Colonic mucosa (tissue), 4 donors: ENCODE measurements at regions not wholly inside any gene's neighbourhood (a gene's known extent, or its start where the extent isn't known, plus 50 kb on each side); places are given as distances from the start of the nearest gene placed in this dataset.

Source experiments
- DNase-seq: peaks from one replicate; pipeline ENCODE4 v3.0.0-alpha.2; 2020
- H3K27ac ChIP-seq: fragments of 200-600 bp; one replicate; pipeline ENCODE4 v1.8.0; 2021
- H3K27me3 ChIP-seq: fragments of 200-600 bp; one replicate; pipeline ENCODE4 v1.8.0; 2021
- H3K36me3 ChIP-seq: fragments of 200-600 bp; one replicate; pipeline ENCODE4 v1.8.0; 2021
- H3K4me1 ChIP-seq: fragments of 200-600 bp; one replicate; pipeline ENCODE4 v1.8.0; 2021; ENCODE audit warnings: mild to moderate bottlenecking
- H3K4me3 ChIP-seq: fragments of 200-600 bp; one replicate; pipeline ENCODE4 v1.8.0; 2021
- H3K9ac ChIP-seq, 2 donors: one replicate each; pipeline ENCODE4 v1.7.0; 2013; ENCODE audit warnings: control low read depth in 2 of 2, low read depth in 2 of 2, low read length in 2 of 2
- H3K9me3 ChIP-seq: fragments of 200-600 bp; one replicate; pipeline ENCODE4 v1.8.0; 2021
- intact Hi-C: fragments of 100-400 bp; cut with DNase I; formaldehyde crosslinking; loops from one replicate; pipeline ENCODE4 v1.14.1; 2022
- TF ChIP-seq, protein P1 (sequence below): fragments of 200-600 bp; IDR thresholded peaks from one replicate; pipeline ENCODE4 v1.8.0; 2022; ENCODE audit warnings: antibody characterized with exemption, mild to moderate bottlenecking
- donor health status: healthy.
- donor health status: DM: no; HTN: no; CAD: no.
- donor health status: DM: no; HTN: no; CAD: no.

GRCh38 chr1:182192215-182192614 is 130.7 kb upstream of the ZNF648 start:
- no peak for DNase-seq
- Histone ChIP-seq H3K27me3 (no peaks in the 10 kb centered on the region), H3K4me3 (no peak overlapping the region), H3K4me1 (no peaks in the 10 kb centered on the region), H3K9me3 (no peaks in the 10 kb centered on the region), H3K36me3 (no peaks in the 10 kb centered on the region), H3K9ac (no peak overlapping the region), H3K27ac (no peak overlapping the region)
- intact Hi-C loops = no loop called here
- TF ChIP-seq, protein P1, sequence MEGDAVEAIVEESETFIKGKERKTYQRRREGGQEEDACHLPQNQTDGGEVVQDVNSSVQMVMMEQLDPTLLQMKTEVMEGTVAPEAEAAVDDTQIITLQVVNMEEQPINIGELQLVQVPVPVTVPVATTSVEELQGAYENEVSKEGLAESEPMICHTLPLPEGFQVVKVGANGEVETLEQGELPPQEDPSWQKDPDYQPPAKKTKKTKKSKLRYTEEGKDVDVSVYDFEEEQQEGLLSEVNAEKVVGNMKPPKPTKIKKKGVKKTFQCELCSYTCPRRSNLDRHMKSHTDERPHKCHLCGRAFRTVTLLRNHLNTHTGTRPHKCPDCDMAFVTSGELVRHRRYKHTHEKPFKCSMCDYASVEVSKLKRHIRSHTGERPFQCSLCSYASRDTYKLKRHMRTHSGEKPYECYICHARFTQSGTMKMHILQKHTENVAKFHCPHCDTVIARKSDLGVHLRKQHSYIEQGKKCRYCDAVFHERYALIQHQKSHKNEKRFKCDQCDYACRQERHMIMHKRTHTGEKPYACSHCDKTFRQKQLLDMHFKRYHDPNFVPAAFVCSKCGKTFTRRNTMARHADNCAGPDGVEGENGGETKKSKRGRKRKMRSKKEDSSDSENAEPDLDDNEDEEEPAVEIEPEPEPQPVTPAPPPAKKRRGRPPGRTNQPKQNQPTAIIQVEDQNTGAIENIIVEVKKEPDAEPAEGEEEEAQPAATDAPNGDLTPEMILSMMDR = no peak

DNA sequence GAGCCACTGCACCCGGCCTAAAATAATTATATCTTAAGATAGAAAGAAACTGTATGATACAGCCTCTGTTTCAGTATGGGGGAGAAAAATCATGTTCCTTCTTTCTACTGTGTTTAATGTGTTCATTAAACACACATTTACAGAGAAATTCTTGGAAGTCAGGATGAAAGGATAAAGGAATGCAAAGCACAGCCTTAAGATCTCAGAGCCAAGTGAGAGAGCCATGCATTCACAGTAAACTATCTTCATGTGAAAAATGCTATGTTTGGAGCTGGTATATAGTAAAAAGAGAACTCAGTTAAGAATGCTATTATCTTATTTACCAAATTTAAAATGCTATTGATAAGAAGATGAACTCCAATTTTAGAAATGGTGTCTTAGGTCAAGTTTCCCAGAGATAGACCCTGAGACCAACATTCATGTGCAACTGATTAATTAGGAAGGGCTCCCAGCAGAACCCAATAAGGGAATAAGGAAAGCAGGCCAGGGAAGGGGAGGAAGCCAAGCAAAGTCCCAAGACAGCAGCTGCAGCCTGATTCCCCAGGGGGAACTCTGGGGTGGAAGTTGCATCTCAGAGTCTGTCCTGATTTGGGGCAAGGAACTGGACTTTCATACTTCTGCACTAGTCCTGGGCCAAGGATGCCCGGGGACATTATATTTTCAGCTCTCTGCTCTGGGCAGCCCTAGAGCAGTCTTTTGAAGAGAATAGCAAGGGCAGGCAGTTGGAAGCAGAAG is 130.0 kb upstream of the ZNF648 start:
- Histone ChIP-seq H3K27ac (no peak overlapping the region), H3K9ac (no peak overlapping the region), H3K9me3 (no peaks in the 10 kb centered on the region), H3K4me3 (no peak overlapping the region), H3K36me3 (no peaks in the 10 kb centered on the region), H3K4me1 (no peaks in the 10 kb centered on the region), H3K27me3 (no peaks in the 10 kb centered on the region)
- TF ChIP-seq, protein P1 = no peak
- intact Hi-C loops = no loop called here
- DNase-seq = no peak

- DNase-seq = no peak
- Histone ChIP-seq H3K27me3 (no peaks in the 10 kb centered on the region), H3K9ac (no peak overlapping the region), H3K36me3 (no peaks in the 10 kb centered on the region), H3K4me1 (no peaks in the 10 kb centered on the region), H3K4me3 (no peak overlapping the region), H3K9me3 (no peaks in the 10 kb centered on the region), H3K27ac (no peak overlapping the region)
- intact Hi-C loops = no loop called here
- TF ChIP-seq, protein P1 = no peak
Observed at GRCh38 chr1:182189535-182190066, 128.1 kb upstream of the ZNF648 start.

- H3K27me3 ChIP-seq = no peaks in the 10 kb centered on the region
Observed at GRCh38 chr1:182186757-182187146, 125.2 kb upstream of the ZNF648 start.

DNA sequence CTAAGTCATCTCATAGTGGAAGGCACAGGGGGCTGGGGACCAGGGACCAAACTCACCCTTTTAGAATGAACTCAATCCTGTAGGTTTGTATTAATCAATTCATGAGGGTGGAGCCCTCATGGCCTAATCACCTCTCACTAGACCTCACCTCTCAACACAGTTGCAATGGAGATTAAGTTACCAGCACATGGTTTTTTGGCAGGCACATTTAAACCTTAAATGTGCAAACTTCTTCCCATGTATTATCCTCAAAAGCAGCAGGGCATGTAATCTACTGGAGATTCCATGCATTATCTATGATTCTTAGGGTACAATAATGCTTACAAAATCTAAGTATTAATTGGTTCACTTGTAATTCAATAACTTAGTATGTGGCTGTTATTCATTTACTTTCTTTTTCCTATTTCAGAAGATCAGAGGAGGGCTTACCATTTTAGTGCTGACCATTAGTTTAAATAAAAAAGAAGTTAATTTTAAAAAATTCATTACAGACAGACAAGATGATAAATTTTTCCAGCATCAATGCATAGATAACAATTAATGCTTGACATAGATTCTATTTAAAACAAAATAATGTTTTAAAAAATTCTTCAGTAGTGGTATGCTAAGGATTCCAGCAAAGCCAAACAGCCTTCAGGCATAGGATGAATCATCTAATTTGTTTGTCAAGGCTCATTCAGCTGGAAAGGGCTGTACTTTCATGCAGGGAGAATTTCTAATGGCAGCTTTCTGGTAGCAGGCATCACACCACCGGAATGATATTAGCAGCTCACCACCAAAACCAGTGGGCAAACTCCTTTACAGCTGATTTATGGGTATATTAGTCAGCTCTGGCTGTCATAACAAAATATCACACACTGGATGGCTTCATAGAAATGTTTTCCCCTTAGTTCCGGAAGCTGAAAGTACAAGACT is 124.6 kb upstream of the ZNF648 start:
- Histone ChIP-seq H3K27me3 (no peaks in the 10 kb centered on the region), H3K4me1 (no peaks in the 10 kb centered on the region), H3K9me3 (no peaks in the 10 kb centered on the region), H3K27ac (no peak overlapping the region), H3K9ac (no peak overlapping the region), H3K4me3 (no peak overlapping the region), H3K36me3 (no peaks in the 10 kb centered on the region)
- TF ChIP-seq, protein P1 = no peak
- intact Hi-C loops = no loop called here
- DNase-seq = no peak

More at GRCh38 chr1:182186757-182187146, 125.2 kb upstream of the ZNF648 start:
- no peak for DNase-seq
- Histone ChIP-seq H3K36me3 (no peaks in the 10 kb centered on the region), H3K4me1 (no peaks in the 10 kb centered on the region), H3K27ac (no peak overlapping the region), H3K9me3 (no peaks in the 10 kb centered on the region), H3K4me3 (no peak overlapping the region), H3K9ac (no peak overlapping the region)
- TF ChIP-seq, protein P1 = no peak
- intact Hi-C loops = no loop called here
